Stimulated activated CD8-positive, alpha-beta memory T cell treated with anti-CD3 and anti-CD28 coated beads, Interleukin-4, amount 100 ng/mL, for 4 hours (primary cell): ENCODE measurements at regions not wholly inside any gene's neighbourhood (a gene's known extent, or its start where the extent isn't known, plus 50 kb on each side); places are given as distances from the start of the nearest gene placed in this dataset.
"Not testable (repeated sequence)": the region's sequence is repeated elsewhere in the genome, so short reads cannot be mapped to it uniquely, and the experiment has no call there.

Experiments used
- DNase-seq, 2 donors: peaks; one replicate each; pipeline ENCODE4 v3.0.0-alpha.2; 2020; ENCODE audit warnings: low read depth in 2 of 2, low spot score in 1 of 2

DNA sequence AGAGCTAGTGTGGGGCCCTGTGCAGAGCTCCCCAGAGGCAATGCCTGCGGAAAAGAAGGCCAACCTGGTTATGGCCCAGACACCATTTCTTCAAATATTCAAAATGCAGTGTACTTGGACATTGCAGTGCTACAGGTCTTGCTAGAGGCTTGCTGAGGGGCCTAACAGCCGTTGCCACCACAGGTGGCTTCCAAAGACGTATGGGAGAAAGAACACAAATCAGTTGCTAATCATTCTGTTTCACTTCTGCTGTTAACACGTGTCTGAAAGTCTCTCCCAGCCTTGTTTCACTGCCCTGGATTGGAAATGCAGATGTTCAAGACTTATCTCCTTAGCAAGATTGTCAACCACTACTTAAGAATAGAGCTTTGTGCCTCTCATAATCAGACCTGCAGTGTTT is 925.9 kb downstream of the GALC start:
- no peak for DNase-seq

DNA sequence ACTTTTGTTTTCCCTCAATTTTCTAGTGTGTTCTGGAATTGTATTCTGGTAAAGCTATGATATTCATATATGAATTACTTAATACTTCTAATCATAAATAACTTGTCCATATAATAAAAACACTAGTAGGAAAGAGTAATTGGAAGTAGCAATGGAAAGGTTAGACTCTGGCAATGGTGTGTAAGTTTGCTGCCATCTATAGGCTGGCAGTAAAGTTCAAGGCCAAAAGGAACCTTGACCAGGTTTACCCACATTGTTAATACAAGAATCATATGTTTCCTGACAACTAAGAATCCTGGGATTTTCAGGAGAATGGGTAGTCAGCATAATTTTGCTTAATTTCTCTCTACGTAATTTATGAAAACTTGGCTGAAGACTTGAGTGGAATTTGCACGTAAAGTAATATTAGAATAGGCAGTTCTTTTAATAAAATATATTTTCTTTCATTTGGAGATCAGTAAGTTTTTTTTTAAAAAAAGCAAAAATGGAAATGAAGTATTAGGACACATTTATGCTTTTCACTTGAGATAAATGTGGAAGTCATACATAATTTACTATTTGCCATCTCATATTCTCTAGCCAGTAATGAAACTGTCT is 926.7 kb downstream of the GALC start:
- no peak for DNase-seq

- no peak for DNase-seq
Observed at GRCh38 chr14:87065366-87065765, 927.6 kb downstream of the GALC start.

DNA sequence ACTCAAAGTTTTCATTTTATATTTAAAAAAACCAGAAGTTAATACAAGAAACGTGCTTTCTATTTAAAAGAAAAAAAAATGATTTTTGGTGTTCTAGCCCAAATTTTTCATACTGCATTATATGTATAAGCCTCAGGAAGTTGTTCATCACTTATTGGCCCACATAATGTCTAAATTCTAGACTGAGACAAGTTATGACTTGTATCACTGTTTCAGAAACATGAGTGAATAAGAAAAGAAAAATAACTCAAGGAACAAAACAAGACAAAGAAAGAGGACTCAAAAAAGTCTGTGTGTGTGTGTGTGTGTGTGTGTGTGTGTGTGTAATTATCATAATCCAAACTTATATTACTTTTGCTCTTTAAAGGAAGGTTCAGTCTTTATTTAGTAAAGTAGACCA is 929.8 kb downstream of the GALC start:
- DNase-seq = no peak

GRCh38 chr14:87060405-87060804 is 932.6 kb downstream of the GALC start:
- no peak for DNase-seq

DNA sequence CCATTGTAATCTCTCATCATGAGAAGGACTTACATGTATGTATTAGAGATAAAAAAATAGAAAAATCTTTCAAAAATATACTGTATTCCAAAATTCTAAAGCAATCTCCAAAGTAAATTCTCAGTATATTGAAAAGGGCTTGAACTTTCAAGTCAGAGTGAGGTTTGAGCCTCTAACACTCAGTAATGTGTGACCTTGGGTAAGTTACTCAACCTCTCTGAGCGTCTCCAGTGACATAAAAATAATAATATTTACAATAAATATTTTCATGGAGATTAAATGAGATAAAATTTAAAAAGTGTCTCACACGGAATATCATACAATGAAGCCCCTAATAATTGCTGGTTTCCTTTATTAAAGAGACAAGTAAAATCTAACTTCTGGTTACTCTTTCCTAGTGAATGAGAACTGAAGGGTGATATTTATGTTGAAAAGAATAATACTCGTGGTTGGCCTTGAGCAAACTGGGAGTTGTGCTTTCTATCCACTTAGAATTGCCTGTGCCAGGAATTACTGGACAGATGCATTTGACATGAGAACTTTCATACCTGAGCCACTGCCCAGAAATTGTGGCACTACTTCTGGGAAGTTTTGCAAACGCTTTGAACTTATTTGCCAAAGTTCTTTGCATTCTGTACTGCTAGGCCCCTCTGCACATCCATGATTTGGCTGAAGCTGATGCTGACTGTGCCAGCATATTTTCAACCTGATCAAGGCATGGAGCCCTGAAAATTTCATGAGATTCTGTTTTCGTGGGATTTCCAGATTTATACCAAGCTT is 933.7 kb downstream of the GALC start:
- no peak for DNase-seq

GRCh38 chr14:87055007-87055406 is 938.0 kb downstream of the GALC start:
- no peak for DNase-seq

GRCh38 chr14:87052646-87053225 is 940.2 kb downstream of the GALC start:
- no peak for DNase-seq

DNA sequence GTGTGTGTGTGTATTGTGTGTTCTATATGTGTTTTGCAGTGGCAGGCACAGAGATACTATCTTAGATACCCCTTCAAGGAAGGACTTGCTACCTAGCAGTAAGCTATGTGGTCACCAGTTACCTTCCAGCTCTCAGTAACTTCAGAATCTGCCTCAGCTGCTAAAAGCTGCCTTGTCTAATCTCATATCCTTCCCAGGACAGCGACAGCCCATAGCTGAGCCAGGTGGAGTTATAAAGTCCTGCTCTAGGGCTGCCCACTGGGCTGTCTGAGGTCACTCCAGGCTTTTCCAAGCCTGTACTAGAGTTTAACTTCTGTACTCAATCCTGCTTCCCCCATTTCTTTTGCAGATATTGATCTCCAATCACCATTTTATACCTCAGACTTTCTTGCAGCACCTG is 942.6 kb downstream of the GALC start:
- no peak for DNase-seq

GRCh38 chr14:87049950-87050349 is 943.0 kb downstream of the GALC start:
- DNase-seq = no peak

DNA sequence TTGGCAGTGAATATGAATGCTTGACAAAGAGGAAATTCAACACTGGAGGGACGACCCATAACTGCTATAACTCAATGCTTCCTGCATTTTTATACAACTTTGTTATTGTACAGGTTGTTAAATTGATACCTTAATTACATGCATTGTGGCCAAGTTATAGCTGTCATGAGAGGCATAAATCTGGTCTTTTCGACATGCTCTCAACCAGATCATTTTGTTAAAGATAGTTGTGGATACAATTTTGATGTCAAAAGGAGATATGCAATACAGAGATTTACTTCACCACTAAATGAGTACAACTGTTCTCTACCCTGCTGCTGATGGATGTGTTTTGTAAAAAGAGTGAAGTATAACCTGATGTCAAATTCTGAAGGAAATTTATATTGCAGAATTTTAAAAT is 946.0 kb downstream of the GALC start:
- DNase-seq = no peak

GRCh38 chr14:87045956-87046355 is 947.0 kb downstream of the GALC start:
- DNase-seq = no peak

- DNase-seq = no peak
Observed at GRCh38 chr14:87045246-87045645, 947.7 kb downstream of the GALC start.

DNA sequence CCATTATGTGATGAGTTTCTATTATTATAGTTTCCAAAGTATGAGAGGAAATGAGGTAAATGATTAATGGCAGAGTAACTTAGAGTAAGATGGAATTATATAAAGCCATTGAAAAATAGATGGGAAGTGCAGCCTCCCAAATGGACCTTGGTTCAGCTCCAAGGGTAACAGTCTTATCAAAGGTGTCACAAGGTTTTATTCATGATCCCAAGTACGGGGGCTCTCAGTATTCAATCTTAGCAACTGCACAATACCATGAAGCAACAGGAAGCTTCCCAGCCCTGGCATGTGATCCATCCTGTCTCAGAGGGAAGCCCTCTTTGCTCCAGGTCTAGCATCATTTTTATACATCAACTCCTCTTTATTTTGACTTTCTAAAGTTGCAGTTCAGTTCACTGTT is 948.2 kb downstream of the GALC start:
- no peak for DNase-seq

GRCh38 chr14:87043667-87044200 is 949.2 kb downstream of the GALC start:
- no peak for DNase-seq

DNA sequence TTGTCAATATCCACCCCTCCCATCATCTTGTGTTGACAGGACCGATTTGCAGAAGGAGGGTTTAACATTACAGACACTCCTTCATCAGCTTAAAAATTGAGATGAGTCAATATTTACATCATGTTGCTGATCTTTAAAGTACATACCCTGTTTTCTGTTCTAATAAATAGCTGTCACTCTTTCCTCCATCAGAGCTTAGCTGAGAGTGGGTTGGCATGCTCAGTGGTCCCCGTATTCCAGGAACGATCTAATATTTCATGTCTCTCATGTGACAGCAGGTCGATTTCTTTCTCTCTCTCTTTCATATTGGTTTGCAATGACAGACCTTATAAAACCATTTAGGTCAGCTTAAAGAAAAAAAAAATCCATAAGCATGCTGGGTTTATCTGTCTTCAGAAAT is 950.6 kb downstream of the GALC start:
- DNase-seq = no peak

- no peak for DNase-seq
Observed at GRCh38 chr14:87041290-87042020, 951.5 kb downstream of the GALC start.

- no peak for DNase-seq
Observed at GRCh38 chr14:87034680-87035079, 958.3 kb downstream of the GALC start.

DNA sequence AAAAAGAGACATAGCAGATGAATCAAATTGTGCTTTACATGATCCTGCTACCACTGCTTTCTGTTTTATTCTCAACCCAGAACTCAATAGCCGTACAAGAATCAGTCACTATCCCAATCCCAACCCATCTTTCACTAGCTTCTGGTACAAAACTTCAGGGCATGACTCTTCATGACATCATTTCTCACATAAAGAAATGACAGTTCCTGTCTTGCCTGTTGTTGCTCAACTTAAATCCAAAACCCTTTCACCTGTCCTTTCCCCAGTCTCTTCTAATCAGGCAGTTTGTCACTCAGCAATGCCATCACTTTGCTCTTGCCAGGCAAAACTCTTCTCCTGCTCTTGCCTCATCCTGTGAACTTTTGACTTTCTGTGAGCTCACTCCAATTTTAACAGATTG is 962.8 kb downstream of the GALC start:
- no peak for DNase-seq

DNA sequence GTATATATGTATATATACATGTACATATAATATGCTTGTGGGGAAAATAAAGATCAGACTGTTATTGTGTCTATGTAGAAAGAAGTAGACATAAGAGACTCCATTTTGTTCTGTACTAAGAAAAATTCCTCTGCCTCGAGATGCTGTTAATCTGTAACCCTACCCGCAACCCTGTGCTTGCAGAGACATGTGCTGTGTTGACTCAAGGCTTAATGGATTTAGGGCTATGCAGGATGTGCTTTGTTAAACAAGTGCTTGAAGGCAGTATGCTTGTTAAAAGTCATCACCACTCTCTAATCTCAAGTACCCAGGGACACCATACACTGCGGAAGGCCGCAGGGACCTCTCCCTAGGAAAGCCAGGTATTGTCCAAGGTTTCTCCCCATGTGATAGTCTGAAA is 972.9 kb downstream of the GALC start:
- not testable (repeated sequence) for DNase-seq

- no peak for DNase-seq
Observed at GRCh38 chr14:87018294-87018693, 974.7 kb downstream of the GALC start.

DNA sequence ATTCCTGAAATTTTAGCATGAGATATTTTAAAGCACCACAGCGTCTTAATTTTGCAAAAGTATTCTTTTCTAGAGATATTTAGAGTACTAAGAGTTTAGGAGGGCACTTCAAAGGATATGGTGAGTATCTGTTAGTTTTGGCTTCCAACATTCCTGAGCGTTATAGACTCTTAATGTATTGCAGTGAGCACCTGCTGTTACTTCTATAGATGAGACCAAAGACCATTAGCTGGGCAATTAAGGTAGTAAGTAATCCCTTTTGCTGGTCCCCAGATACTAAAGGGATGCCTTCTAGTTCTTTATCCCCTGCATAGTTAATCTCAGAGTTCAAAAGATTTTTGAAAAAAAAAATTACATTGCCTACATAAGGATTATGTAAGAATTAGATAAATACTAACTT is 975.6 kb downstream of the GALC start:
- no peak for DNase-seq
